Stimulated activated naive CD8-positive, alpha-beta T cell treated with anti-CD3 and anti-CD28 coated beads, Interleukin-15, Interleukin-2, amounts not matched to agents 100 ng/mL and 50 ng/mL, for 24 hours (primary cell): ENCODE measurements at regions not wholly inside any gene's neighbourhood (a gene's known extent, or its start where the extent isn't known, plus 50 kb on each side); places are given as distances from the start of the nearest gene placed in this dataset.

ENCODE experiments used
- H3K27ac Mint-ChIP-seq: one replicate; pipeline ENCODE4 v1.8.0; 2021; ENCODE audit warnings: mild to moderate bottlenecking, mixed read lengths
- H3K27me3 Mint-ChIP-seq: one replicate; pipeline ENCODE4 v1.8.0; 2021; ENCODE audit warnings: mixed read lengths
- H3K36me3 Mint-ChIP-seq: one replicate; pipeline ENCODE4 v1.8.0; 2021; ENCODE audit warnings: low read depth, mixed read lengths
- H3K4me1 Mint-ChIP-seq: one replicate; pipeline ENCODE4 v1.8.0; 2021; ENCODE audit warnings: low read depth, mixed read lengths
- H3K4me3 Mint-ChIP-seq: one replicate; pipeline ENCODE4 v1.8.0; 2021; ENCODE audit warnings: mild to moderate bottlenecking, mixed read lengths
- H3K9me3 Mint-ChIP-seq: one replicate; pipeline ENCODE4 v1.8.0; 2021; ENCODE audit warnings: mixed read lengths

GRCh38 chr16:86289304-86289703 is 221.0 kb upstream of the FOXF1 start:
- H3K27me3 Mint-ChIP-seq, result peaks cover 85% of the 10 kb centered on the region
- no peaks in the 10 kb centered on the region for H3K4me1 Mint-ChIP-seq
- H3K36me3 Mint-ChIP-seq, result no peaks in the 10 kb centered on the region
- H3K9me3 Mint-ChIP-seq, result no peaks in the 10 kb centered on the region
- H3K4me3 Mint-ChIP-seq, result no peak overlapping the region
- H3K27ac Mint-ChIP-seq, result no peak overlapping the region

DNA sequence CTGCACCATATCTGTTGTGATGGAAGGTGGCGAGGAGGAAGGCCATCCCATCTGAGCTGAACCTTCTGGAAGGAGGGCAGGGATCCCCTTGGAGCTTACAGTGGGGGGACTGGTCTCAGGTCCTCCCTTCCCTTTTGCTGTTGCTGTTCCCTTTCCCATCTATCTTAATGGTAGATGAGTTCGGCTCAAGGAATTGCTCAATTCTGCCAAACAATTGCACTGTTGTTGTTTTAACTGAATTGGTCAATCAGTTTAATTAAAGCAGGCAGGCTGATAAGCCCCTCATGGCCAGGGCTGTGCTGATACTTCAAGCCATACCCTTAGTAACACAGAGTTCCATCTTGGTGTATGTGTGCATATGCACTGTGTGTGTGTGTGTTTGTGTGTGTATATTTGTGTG is 220.4 kb upstream of the FOXF1 start:
- Mint-ChIP-seq H3K36me3 (no peaks in the 10 kb centered on the region), H3K9me3 (no peaks in the 10 kb centered on the region), H3K27me3 (peaks cover 84% of the 10 kb centered on the region), H3K27ac (no peak overlapping the region), H3K4me3 (no peak overlapping the region), H3K4me1 (no peaks in the 10 kb centered on the region)

- no peak overlapping the region for H3K4me3 Mint-ChIP-seq
- no peaks in the 10 kb centered on the region for H3K4me1 Mint-ChIP-seq
- no peaks in the 10 kb centered on the region for H3K36me3 Mint-ChIP-seq
- no peak overlapping the region for H3K27ac Mint-ChIP-seq
- no peaks in the 10 kb centered on the region for H3K9me3 Mint-ChIP-seq
- peaks cover 81% of the 10 kb centered on the region for H3K27me3 Mint-ChIP-seq
These were observed 218.8 kb upstream of the FOXF1 start for GRCh38 chr16:86291491-86291890.

GRCh38 chr16:86292171-86292775 is 218.1 kb upstream of the FOXF1 start:
- H3K27ac Mint-ChIP-seq, result no peak overlapping the region
- H3K27me3 Mint-ChIP-seq, result peaks cover 83% of the 10 kb centered on the region
- H3K4me1 Mint-ChIP-seq, result no peaks in the 10 kb centered on the region

DNA sequence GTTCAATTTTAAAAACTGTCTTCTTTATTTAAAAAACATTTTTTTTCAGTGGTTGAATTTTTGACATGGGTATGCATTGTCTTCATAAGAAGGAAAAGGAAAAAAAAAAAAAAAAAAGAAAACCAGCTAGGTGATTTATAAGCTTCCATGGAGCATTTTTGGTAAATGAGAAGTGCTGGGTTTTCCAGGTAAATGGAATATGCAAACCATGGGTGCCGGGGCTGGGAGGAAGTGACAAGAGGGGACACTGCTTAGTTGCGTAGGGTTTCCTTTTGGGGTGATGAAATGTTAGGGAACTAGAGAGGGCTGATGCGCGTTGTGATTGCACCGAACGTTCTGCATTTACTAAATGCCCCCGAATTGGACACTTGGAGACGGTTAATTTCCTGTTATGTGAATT is 217.4 kb upstream of the FOXF1 start:
- Mint-ChIP-seq H3K27ac (no peak overlapping the region), H3K27me3 (peaks cover 83% of the 10 kb centered on the region), H3K4me1 (no peaks in the 10 kb centered on the region), H3K4me3 (no peak overlapping the region), H3K36me3 (no peaks in the 10 kb centered on the region), H3K9me3 (no peaks in the 10 kb centered on the region)

More at GRCh38 chr16:86292171-86292775, 218.1 kb upstream of the FOXF1 start:
- Mint-ChIP-seq H3K36me3 (no peaks in the 10 kb centered on the region), H3K4me3 (no peak overlapping the region), H3K9me3 (no peaks in the 10 kb centered on the region)

GRCh38 chr16:86293906-86294305 is 216.4 kb upstream of the FOXF1 start:
- peaks cover 83% of the 10 kb centered on the region for H3K27me3 Mint-ChIP-seq
- H3K4me3 Mint-ChIP-seq, result no peak overlapping the region
- H3K4me1 Mint-ChIP-seq, result no peaks in the 10 kb centered on the region
- H3K9me3 Mint-ChIP-seq, result no peaks in the 10 kb centered on the region
- H3K27ac Mint-ChIP-seq, result no peak overlapping the region
- H3K36me3 Mint-ChIP-seq, result no peaks in the 10 kb centered on the region

DNA sequence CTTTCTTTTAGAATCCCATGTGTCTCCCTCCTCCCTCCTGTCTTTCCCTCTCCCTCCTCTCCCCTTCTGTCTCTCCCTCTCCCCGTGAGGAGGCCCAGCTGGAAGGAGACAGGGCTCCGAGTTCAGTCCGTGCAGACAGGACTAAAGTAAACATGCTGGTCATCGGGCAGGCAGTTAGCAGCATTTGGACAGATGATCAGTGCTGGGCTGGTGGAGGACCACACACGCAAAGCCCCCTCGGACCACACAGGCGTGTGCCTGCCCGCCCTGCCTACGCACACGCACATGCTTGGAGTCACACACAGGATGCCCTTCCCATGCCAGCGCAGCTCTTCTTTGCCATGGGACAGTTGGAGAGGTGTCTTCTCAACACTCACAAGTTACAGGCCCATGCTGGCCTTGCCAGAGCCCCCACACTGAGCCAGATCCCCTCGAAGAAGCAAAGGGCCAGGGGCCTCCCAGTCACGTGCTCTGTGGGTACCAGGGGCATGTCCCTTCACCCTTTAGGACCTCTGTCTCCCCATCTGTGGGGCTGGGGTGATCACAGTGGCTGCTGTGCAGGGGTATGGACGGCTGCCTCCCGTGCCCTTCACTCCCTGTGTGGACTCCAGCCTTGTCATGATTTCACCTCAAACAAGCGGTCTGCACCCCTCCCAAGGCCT is 215.7 kb upstream of the FOXF1 start:
- Mint-ChIP-seq H3K36me3 (no peaks in the 10 kb centered on the region), H3K27ac (no peak overlapping the region), H3K4me3 (no peak overlapping the region), H3K9me3 (no peaks in the 10 kb centered on the region), H3K4me1 (no peaks in the 10 kb centered on the region), H3K27me3 (peaks cover 81% of the 10 kb centered on the region)

DNA sequence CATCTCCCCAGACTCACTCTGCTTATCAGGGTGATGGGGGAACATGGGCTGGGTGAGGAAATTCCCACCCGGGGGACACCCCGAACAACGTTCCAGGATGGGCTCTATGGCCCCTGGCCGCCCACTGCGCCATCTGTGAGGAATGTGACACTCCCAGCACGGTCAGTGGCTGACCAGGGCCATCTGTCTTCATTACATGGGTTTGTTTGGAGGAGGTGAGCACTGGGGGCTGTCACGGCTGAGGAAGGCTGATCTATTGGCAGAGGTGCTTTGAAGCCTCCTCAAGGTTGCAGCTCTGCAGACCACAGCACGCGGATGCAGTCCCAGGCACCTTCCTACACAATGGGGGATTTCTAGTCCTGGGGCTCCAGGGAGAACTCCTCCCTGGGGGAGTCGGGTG is 214.1 kb upstream of the FOXF1 start:
- no peaks in the 10 kb centered on the region for H3K4me1 Mint-ChIP-seq
- H3K27ac Mint-ChIP-seq, result no peak overlapping the region
- no peak overlapping the region for H3K4me3 Mint-ChIP-seq
- H3K36me3 Mint-ChIP-seq, result no peaks in the 10 kb centered on the region
- peaks cover 75% of the 10 kb centered on the region for H3K27me3 Mint-ChIP-seq
- H3K9me3 Mint-ChIP-seq, result no peaks in the 10 kb centered on the region

DNA sequence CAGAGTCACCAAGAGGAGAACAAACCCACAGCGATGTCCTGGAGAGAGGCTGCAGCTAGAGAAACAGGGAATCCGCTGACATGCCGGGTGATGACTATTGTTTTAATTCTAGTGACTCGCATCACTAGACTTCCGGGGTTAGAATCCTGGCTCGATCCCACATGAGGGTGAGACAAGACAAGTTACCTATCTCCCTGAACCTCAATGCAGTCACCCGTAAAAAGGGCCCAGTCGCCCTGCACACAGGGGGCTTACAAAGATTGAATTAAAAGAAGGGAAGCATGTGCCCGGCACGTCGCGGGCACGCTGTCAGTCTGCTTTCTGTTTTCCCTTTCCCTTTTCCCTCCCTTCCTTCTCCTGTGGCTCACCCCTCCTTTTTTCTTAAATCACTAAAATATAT is 212.9 kb upstream of the FOXF1 start:
- Mint-ChIP-seq H3K27ac (no peak overlapping the region), H3K9me3 (no peaks in the 10 kb centered on the region), H3K4me1 (no peaks in the 10 kb centered on the region), H3K36me3 (no peaks in the 10 kb centered on the region), H3K27me3 (peaks cover 75% of the 10 kb centered on the region), H3K4me3 (no peak overlapping the region)

GRCh38 chr16:86297866-86298757 is 212.2 kb upstream of the FOXF1 start:
- Mint-ChIP-seq H3K27me3 (peaks cover 75% of the 10 kb centered on the region), H3K27ac (no peak overlapping the region), H3K9me3 (no peaks in the 10 kb centered on the region), H3K4me3 (no peak overlapping the region), H3K36me3 (no peaks in the 10 kb centered on the region), H3K4me1 (no peaks in the 10 kb centered on the region)

DNA sequence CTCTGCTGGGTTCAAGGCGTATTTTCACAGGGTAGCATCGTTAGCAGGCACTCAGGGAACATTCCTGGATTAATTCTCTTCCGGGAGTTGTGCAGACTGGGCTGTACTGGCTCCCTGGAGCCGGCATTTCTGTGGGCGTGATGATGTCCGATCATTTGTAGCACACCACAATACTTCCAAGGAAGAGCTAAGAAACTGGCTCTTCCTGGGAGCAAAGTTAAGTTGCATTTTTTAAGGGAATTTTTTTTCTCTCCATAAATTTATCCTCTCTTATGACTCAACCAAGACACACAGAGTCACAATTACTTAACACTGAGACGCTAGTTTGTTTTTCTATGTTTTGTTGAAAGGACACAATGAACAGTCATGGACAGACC is 211.6 kb upstream of the FOXF1 start:
- H3K27me3 Mint-ChIP-seq, result peaks cover 71% of the 10 kb centered on the region
- no peak overlapping the region for H3K4me3 Mint-ChIP-seq
- H3K27ac Mint-ChIP-seq, result no peak overlapping the region
- no peaks in the 10 kb centered on the region for H3K4me1 Mint-ChIP-seq
- H3K9me3 Mint-ChIP-seq, result no peaks in the 10 kb centered on the region
- no peaks in the 10 kb centered on the region for H3K36me3 Mint-ChIP-seq

DNA sequence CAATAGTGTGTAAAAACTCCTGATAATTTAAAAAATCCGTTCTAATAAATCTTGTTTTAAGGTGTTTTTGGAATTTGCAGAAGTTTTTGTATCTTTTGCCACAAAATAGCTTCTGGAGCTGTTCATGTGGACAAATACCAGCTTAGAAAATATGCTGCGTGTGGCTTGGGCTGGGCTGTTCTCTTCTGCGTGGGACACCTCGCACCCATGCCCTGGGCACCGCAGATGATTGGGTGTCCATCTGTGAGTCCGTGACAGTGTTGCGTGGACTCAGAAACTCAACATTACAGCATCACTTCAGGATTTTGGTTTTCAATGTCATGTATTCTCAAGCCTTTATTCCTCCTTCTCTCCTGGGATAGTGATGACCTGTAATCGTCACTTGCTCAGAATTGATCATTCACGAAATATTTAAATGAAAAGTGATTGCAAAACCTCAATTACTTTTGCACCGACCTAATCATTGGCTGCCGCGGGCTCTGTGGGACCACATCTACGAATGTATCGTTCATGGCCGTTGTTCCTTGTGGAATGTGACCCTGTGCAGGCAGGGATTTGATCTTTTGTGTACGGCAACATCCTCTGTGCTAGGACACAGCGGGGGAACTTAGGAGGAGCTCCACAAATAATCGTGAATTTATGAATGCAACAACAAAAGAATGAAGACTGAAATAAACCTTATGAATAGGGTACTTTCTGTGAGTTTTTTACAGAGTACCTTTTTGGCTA is 210.3 kb upstream of the FOXF1 start:
- H3K36me3 Mint-ChIP-seq, result no peaks in the 10 kb centered on the region
- no peak overlapping the region for H3K4me3 Mint-ChIP-seq
- H3K27ac Mint-ChIP-seq, result no peak overlapping the region
- peaks cover 66% of the 10 kb centered on the region for H3K27me3 Mint-ChIP-seq
- no peaks in the 10 kb centered on the region for H3K4me1 Mint-ChIP-seq
- no peaks in the 10 kb centered on the region for H3K9me3 Mint-ChIP-seq

DNA sequence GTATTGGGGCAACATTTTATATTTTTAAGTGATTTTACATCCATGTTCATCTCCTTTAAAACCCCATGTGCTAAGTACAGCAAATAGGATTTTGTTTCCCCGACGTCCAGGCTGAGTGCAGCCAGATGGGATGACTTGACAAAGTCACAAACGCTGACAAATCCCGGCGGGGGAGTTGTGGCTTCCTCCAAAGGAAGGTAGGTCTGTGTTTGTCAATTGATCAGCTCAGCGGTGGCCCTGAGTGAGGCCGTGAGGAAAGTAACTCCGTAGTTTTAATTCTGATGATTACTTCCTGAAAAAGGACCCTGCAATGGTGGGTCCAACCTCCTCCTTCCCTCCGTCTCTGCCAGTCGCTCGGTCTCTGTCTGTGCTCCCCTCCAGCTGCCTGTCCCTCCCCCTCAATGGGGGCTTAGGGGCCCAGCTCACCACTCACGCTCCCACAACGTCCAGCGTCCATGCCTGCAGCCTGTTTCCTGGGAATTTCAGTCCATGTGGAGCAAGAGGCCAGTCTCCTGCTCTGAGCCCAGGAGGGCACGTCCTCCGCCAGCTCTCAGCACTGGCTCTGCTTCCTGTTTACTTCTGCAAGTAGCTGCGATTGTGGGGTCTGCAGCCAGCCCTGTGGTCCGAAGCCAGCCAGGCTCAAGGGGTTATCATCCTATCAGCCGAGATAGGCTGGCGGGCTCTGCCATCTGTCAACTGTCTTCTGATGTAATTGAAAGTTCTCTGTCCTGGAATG is 209.4 kb upstream of the FOXF1 start:
- Mint-ChIP-seq H3K27ac (no peak overlapping the region), H3K9me3 (no peaks in the 10 kb centered on the region), H3K4me3 (no peak overlapping the region), H3K27me3 (peaks cover 62% of the 10 kb centered on the region), H3K36me3 (no peaks in the 10 kb centered on the region), H3K4me1 (no peaks in the 10 kb centered on the region)

DNA sequence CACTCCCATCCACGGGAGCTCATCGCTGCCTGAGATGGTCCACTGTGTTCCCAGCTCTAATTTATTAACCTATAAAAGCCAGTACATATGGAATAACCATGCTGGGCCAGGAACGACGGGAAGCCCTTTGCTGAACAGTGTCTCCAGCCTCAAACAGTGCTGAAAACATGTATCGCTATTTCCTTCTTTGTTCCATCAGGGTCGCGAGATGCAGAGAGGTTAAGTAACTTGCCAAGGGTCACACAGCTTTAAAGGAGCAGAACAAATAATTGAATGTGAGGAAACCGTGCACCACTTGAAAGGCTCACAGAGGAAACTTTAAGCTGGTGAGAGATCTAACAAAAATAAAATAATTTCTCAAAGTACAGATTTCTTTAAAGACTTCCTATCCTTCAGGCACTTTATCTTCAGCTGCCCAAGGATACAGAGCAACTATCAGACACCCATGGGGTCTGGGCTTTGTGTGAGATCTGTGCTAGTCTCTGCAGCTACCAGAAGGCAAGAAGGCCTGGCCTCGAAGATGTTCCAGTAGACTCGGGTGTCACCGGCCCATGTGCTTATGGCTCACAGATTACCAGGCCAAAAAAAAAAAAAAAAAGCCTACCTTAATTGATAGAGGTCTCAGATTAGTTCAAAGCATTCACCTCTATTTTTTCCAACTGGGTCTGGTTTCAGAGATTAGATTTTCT is 207.8 kb upstream of the FOXF1 start:
- H3K27me3 Mint-ChIP-seq, result peaks cover 63% of the 10 kb centered on the region

More for the DNA sequence above, 207.8 kb upstream of the FOXF1 start:
- no peaks in the 10 kb centered on the region for H3K36me3 Mint-ChIP-seq
- no peak overlapping the region for H3K4me3 Mint-ChIP-seq
- H3K4me1 Mint-ChIP-seq, result no peaks in the 10 kb centered on the region
- H3K9me3 Mint-ChIP-seq, result no peaks in the 10 kb centered on the region
- H3K27ac Mint-ChIP-seq, result no peak overlapping the region
